GM12872 (cell line): ENCODE measurements at regions not wholly inside any gene's neighbourhood (a gene's known extent, or its start where the extent isn't known, plus 50 kb on each side); places are given as distances from the start of the nearest gene placed in this dataset.

ENCODE experiments used
- TF ChIP-seq, protein P1 (sequence below): IDR thresholded peaks from 3 replicates; pipeline ENCODE4 v1.5.1; 2011; ENCODE audit warnings: low read depth, mild to moderate bottlenecking, low read length, moderate library complexity; ENCODE audit not compliant: insufficient read depth

DNA sequence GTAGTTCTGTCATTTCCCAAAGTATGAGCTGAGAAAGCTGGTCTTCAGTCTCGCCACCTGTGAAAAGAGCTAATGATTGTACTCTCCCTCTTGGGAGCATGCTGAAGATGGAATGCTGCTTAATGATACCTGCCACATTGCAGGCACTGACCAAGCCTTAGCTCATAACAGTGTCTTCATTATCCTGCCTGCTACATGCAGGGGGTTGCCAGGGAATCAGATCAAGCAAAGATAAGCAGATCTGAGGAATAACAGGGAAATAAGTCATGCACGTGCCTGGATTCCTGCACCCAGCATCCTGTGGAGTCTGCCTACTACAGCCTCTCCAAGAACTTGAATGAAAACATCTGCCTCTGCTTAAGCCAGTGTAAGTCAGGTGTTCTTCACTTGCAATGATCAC lies 667.3 kb downstream of the NPHP4 start:
- TF ChIP-seq, protein P1, sequence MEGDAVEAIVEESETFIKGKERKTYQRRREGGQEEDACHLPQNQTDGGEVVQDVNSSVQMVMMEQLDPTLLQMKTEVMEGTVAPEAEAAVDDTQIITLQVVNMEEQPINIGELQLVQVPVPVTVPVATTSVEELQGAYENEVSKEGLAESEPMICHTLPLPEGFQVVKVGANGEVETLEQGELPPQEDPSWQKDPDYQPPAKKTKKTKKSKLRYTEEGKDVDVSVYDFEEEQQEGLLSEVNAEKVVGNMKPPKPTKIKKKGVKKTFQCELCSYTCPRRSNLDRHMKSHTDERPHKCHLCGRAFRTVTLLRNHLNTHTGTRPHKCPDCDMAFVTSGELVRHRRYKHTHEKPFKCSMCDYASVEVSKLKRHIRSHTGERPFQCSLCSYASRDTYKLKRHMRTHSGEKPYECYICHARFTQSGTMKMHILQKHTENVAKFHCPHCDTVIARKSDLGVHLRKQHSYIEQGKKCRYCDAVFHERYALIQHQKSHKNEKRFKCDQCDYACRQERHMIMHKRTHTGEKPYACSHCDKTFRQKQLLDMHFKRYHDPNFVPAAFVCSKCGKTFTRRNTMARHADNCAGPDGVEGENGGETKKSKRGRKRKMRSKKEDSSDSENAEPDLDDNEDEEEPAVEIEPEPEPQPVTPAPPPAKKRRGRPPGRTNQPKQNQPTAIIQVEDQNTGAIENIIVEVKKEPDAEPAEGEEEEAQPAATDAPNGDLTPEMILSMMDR, result no peak

DNA sequence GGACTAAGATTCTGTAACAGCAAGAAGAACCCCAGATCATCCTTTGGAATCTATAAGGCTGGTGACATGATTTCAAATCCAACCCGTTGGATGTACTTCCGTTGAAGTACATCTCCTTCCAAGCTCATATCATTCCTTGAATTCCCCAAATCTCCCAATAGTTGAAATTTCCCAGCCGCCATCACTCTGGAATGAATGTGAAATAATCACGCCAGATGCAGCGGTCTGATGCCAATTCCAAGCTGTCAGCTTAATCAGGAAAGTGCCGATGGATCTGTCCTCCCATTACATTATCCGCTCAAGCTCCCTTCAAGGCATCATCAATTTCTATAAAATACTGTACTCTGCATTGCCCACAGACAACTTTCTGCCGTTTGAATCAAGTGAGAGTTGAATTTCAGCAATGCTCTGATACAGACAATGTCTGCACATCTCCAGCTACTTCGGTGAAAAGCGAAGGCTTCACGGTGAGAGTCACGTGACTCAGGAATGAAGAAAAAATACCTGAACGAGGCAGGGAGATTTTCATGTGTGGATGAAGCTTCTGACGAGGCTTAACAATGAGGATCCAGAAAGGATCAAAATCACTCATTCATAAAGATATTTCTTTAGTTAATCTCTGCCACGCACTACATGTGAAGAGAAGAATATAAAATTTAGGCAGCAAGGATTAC lies 663.9 kb downstream of the AJAP1 start:
- TF ChIP-seq, protein P1, result no peak

DNA sequence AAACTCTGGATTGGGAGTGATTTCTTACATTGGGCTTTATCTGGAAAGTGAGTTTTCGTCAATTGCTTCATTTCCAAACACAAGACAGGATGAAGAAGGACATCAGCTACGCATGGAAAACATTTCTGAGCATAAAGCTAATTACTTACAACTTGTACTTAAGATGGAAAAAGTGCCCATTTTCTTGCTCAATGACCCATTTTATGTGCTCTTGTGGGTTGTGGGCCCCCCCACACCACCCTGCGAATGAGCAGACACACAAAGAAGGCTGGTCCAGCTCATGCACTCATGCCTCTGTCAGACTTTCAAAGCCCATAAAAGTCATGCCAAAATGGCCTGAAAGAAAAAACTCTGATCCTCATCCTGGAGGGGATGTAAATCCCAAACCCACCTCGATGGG lies 663.0 kb downstream of the AJAP1 start:
- TF ChIP-seq, protein P1, result no peak

DNA sequence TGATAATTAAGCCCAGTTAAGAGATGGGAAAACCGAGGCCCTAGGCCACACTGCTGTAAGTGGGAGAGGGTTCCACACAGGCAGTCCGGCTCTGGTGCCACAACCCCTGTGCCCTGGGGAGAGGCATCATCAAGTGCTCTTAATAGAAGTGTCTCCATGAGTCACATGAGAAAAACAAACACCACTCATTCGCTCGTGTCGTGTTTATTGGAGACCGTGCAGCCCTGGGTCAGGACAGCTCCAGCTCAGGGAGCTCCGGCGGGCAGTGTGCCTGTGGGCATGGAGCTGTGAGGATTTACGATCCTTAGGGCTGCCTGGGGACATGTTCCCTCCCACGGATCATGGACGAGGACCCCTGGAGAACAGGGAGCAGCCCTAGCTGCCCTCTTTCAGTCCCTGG lies 658.5 kb downstream of the AJAP1 start:
- TF ChIP-seq, protein P1, result no peak

DNA sequence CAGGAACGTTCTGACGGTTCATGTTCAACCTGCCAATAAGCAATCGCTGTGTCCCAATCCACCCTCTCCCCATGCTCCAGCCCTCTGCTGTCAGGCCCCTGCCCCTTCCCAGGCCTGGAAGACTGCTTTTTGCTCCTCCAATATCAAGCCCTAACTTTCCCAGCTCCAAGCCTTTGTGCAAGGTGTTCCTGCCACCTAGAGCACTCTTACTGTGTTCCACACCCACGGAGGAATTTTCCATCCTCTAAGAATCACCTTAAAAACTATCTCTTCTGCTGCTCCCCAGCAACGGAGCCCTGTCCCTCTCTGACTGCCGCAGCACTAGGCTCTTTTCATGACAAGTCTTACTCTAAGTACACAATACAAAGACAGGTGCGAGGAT lies 657.9 kb downstream of the AJAP1 start:
- TF ChIP-seq, protein P1, result no peak

DNA sequence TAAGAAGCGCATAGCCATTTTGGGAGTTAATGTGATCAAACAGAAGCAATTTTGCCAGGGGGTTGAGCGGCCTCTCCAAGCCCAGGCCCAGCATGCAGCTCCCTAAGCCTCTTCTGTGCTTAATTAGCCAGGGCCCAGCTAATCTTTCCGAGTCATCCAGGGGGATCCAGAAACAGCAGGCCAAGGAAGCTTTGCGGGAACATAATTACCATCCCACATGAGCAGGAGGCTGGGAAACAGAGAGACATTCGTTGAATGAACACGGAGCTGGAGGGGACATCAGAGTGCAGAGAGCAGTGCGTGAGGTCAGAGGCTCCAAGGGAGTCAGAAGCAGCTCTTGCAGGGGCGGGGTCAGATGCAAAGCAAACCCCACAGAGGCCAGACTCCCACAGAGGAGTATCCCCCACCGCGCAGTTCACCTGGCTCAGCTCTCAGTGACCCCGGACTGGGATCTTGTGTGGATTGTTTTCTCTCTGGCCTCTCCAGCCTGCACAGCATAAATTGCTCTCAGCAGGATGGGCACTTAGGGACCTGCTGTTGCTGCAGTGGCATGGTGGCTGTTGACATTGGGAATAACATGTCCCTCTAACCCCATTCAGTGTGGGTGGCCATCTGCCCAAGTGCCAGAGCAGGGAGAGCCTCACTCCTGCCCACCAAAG lies 657.4 kb downstream of the AJAP1 start:
- TF ChIP-seq, protein P1, result no peak

DNA sequence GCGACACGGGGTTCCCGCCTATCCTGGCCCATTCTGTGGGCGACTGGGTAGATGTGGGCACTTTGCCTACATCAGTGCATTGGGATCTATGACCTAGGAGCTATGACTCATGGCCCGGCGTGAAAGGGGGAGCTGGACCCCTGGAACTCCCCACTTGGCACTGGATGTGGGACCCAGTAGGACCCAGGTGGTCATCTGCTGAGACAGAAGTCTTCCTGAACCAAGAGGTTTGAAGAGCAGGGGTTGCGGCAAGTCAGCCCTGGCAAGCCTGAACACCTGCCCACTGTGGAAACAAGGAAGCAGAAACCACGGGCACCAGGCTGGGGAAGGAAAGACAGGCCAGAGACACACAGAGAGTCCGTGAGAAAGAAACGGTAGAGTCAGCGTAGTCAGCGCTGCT lies 656.7 kb downstream of the AJAP1 start:
- TF ChIP-seq, protein P1, result no peak
